Endothelial cell of umbilical vein (primary cell): ENCODE measurements at regions not wholly inside any gene's neighbourhood (a gene's known extent, or its start where the extent isn't known, plus 50 kb on each side); places are given as distances from the start of the nearest gene placed in this dataset.

Experiments
- BruUV-seq: library from RNA; stranded (reverse); fragments of 400-500 nt; replicated peaks from 2 replicates; lab custom pipeline; 2021; lab: Mats Ljungman, UMichigan
- CTCF ChIA-PET: fragments of 300-600, 350-600 bp; sonication (Branson Sonifier 250); formaldehyde crosslinking; loops from one replicate; lab custom pipeline; 2021; ENCODE audit warnings: antibody characterized with exemption, inconsistent platforms; lab: Charles Lee
- POLR2A ChIA-PET: fragments of 300-600, 350-600 bp; sonication (Branson Sonifier 250); formaldehyde crosslinking; loops from one replicate; lab custom pipeline; 2021; ENCODE audit warnings: antibody characterized with exemption, inconsistent platforms; lab: Charles Lee
- DNase-seq: peaks from one replicate; pipeline ENCODE4 v3.0.0-alpha.2; 2011; ENCODE audit warnings: low read depth, low spot score
- FAIRE-seq: peaks from 2 replicates; lab custom pipeline; 2011; peaks lifted over from hg19 to GRCh38; lab: Jason Lieb, UNC
- H2AFZ ChIP-seq: 2 replicates; pipeline ENCODE4 v1.6.0; 2012; ENCODE audit warnings: low read depth, low read length, control low read depth, inconsistent platforms
- H3K27ac ChIP-seq: 2 replicates; pipeline ENCODE4 v1.5.1; 2011; ENCODE audit warnings: low read depth, mild to moderate bottlenecking, control low read depth, low read length, moderate library complexity; ENCODE audit not compliant: insufficient read depth
- H3K27me3 ChIP-seq, 2 experiments: 2 replicates each; pipeline versions ENCODE4 v1.6.0 to v1.6.1; 2011; ENCODE audit warnings: low read length in 2 of 2, mixed read lengths in 1 of 2; ENCODE audit not compliant: control insufficient read depth in 2 of 2, insufficient read depth in 2 of 2
- H3K36me3 ChIP-seq, 2 experiments: 2 replicates in 1 of 2; 3 replicates in 1 of 2; pipeline ENCODE4 v1.5.1; 2011; ENCODE audit warnings: low read length in 2 of 2, mild to moderate bottlenecking in 1 of 2, moderate library complexity in 1 of 2; ENCODE audit not compliant: control insufficient read depth in 2 of 2, insufficient read depth in 2 of 2; ENCODE audit errors: extremely low read depth in 1 of 2
- H3K4me1 ChIP-seq: 3 replicates; pipeline ENCODE4 v1.5.1; 2011; ENCODE audit warnings: mild to moderate bottlenecking, low read length; ENCODE audit not compliant: control insufficient read depth, insufficient read depth; ENCODE audit errors: extremely low read depth
- H3K4me2 ChIP-seq: 2 replicates; pipeline ENCODE4 v1.6.1; 2011; ENCODE audit warnings: low read length, control low read depth, mixed read lengths; ENCODE audit not compliant: insufficient read depth
- H3K4me3 ChIP-seq, 3 experiments: fragments of 200-600 bp in 1 of 3; sonication (generic), shearing (Covaris generic) in 1 of 3; replicated peaks in 1 of 3; 2 replicates each; pipeline ENCODE4 v1.5.1; 2011 to 2016; ENCODE audit warnings: control low read depth in 3 of 3, low read length in 3 of 3, mild to moderate bottlenecking in 2 of 3, inconsistent platforms in 1 of 3, low read depth in 1 of 3, moderate library complexity in 1 of 3; ENCODE audit not compliant: insufficient read depth in 1 of 3
- H3K79me2 ChIP-seq: 2 replicates; pipeline ENCODE4 v1.6.0; 2012; ENCODE audit warnings: low read length, inconsistent platforms; ENCODE audit not compliant: control insufficient read depth, insufficient read depth
- H3K9ac ChIP-seq: replicated peaks from 2 replicates; pipeline ENCODE3; 2011; ENCODE audit warnings: low read length, control low read depth; ENCODE audit not compliant: insufficient read depth; ENCODE audit errors: extremely low read depth
- H3K9me1 ChIP-seq: replicated peaks from 3 replicates; pipeline ENCODE4 v1.6.0; 2011; ENCODE audit warnings: mild to moderate bottlenecking, low read length; ENCODE audit not compliant: control insufficient read depth, insufficient read depth; ENCODE audit errors: extremely low read depth
- H3K9me3 ChIP-seq: replicated peaks from 2 replicates; pipeline ENCODE4 v1.5.1; 2012; ENCODE audit warnings: low read length, inconsistent platforms; ENCODE audit not compliant: control insufficient read depth, insufficient read depth
- H4K20me1 ChIP-seq: replicated peaks from 2 replicates; pipeline ENCODE3; 2011; ENCODE audit warnings: mild to moderate bottlenecking, low read length; ENCODE audit not compliant: control insufficient read depth, insufficient read depth; ENCODE audit errors: extremely low read depth
- EZH2 ChIP-seq: IDR thresholded peaks from 2 replicates; pipeline ENCODE4 v1.6.1; 2012; ENCODE audit warnings: borderline replicate concordance, low read depth, mild to moderate bottlenecking, moderate library complexity, low read length, inconsistent platforms; ENCODE audit not compliant: severe bottlenecking
- FOS ChIP-seq: IDR thresholded peaks from 2 replicates; pipeline ENCODE4 v1.6.1; 2011; ENCODE audit warnings: mild to moderate bottlenecking, low read length, moderate library complexity, borderline replicate concordance; ENCODE audit not compliant: insufficient read depth
- GATA2 ChIP-seq: IDR thresholded peaks from 2 replicates; pipeline ENCODE4 v1.7.0; 2011; ENCODE audit warnings: low read depth, mild to moderate bottlenecking, moderate library complexity, mixed read lengths, low read length; ENCODE audit not compliant: insufficient read length, insufficient read depth
- JUN ChIP-seq: IDR thresholded peaks from 2 replicates; pipeline ENCODE4 v1.6.1; 2011; ENCODE audit warnings: borderline replicate concordance, low read depth; ENCODE audit not compliant: insufficient read length, insufficient read depth
- MYC ChIP-seq: IDR thresholded peaks from one replicate; pipeline ENCODE4 v1.6.1; 2011; ENCODE audit warnings: mild to moderate bottlenecking, low read depth, low read length
- POLR2A ChIP-seq: IDR thresholded peaks from 2 replicates; pipeline ENCODE4 v1.6.1; 2012; ENCODE audit warnings: low read depth, mild to moderate bottlenecking, control low read depth, low read length
- POLR2AphosphoS5 ChIP-seq: IDR thresholded peaks from 2 replicates; pipeline ENCODE4 v1.6.1; 2012; ENCODE audit warnings: low read depth, mild to moderate bottlenecking, control low read depth, low read length, moderate library complexity; ENCODE audit not compliant: insufficient read depth
- dilution Hi-C: fragments of 300-500 bp; cut with MboI; formaldehyde crosslinking; loops from one replicate; pipeline ENCODE4 v1.15.0; 2019; ENCODE audit warnings: low sequenced_read_pairs; ENCODE audit not compliant: extremely low pct_ligation_motif_present
- intact Hi-C: fragments of 100-400 bp; cut with micrococcal nuclease; formaldehyde crosslinking; loops from one replicate; pipeline ENCODE4 v1.10.0; 2022
- TF ChIP-seq, protein P1 (sequence below), 2 donors: IDR thresholded peaks; 1 replicate in 1 of 2; 2 replicates in 1 of 2; pipeline ENCODE4 v1.5.1; 2011; ENCODE audit warnings: low read length in 2 of 2, mild to moderate bottlenecking in 2 of 2, moderate library complexity in 2 of 2, control low read depth in 1 of 2, inconsistent platforms in 1 of 2, low read depth in 1 of 2; ENCODE audit not compliant: insufficient read depth in 1 of 2; ENCODE audit errors: extremely low read depth in 1 of 2
- TF ChIP-seq, protein P2 (sequence below): IDR thresholded peaks from 2 replicates; pipeline ENCODE4 v1.6.1; 2011; ENCODE audit not compliant: insufficient read depth, insufficient read length

DNA sequence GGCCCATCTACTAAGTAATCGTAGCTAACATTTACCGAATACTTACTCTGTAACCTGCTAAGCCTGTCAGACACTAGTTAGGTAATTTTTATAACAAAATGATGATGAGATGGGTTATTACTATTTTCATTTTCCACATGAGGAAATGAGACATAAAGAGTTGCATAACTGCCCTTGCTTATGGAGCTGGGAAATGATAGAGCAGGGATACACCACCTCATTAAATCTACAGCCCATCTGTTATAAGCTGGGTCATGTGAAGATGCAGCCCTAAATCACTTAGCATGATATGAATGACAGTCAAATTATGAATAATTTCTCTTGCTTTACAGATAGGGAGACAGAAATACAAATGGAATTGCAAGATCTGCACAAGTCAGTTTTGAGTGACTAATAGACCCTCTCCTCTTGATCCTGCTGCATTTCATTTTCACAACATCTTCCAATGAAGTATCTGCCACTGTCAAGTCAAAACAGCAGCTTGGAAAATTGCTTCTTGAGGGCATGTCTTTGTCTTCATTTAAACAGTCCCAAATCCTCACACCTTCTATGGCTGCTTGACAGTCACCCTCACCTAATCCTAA is 364.7 kb downstream of the PRELID2 start:
- Histone ChIP-seq H3K9me1 (no peaks in the 10 kb centered on the region), H3K9ac (no peak overlapping the region), H3K27me3 (no peaks in the 10 kb centered on the region), H3K36me3 (no peaks in the 10 kb centered on the region), H3K27ac (no peak overlapping the region), H3K9me3 (no peaks in the 10 kb centered on the region), H3K4me2 (no peak overlapping the region), H4K20me1 (no peaks in the 10 kb centered on the region), H2AFZ (no peak overlapping the region), H3K4me3 (no peak overlapping the region), H3K4me1 (no peaks in the 10 kb centered on the region), H3K79me2 (no peaks in the 10 kb centered on the region)
- TF ChIP-seq GATA2 (no peak), EZH2 (no peak), POLR2AphosphoS5 (no peak), FOS (no peak), MYC (no peak), JUN (no peak), POLR2A (no peak)
- TF ChIP-seq, protein P1, sequence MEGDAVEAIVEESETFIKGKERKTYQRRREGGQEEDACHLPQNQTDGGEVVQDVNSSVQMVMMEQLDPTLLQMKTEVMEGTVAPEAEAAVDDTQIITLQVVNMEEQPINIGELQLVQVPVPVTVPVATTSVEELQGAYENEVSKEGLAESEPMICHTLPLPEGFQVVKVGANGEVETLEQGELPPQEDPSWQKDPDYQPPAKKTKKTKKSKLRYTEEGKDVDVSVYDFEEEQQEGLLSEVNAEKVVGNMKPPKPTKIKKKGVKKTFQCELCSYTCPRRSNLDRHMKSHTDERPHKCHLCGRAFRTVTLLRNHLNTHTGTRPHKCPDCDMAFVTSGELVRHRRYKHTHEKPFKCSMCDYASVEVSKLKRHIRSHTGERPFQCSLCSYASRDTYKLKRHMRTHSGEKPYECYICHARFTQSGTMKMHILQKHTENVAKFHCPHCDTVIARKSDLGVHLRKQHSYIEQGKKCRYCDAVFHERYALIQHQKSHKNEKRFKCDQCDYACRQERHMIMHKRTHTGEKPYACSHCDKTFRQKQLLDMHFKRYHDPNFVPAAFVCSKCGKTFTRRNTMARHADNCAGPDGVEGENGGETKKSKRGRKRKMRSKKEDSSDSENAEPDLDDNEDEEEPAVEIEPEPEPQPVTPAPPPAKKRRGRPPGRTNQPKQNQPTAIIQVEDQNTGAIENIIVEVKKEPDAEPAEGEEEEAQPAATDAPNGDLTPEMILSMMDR (IDR thresholded peaks at IDR 0.05; ENCODE audit: extremely low read depth in 1 of 2, insufficient read depth in 1 of 2, low read depth in 1 of 2, low read length in 2 of 2) = no peak
- TF ChIP-seq, protein P2, sequence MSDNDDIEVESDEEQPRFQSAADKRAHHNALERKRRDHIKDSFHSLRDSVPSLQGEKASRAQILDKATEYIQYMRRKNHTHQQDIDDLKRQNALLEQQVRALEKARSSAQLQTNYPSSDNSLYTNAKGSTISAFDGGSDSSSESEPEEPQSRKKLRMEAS = no peak
- intact Hi-C loops (no loop called here), dilution Hi-C loops (no loop called here)
- FAIRE-seq (no peak), DNase-seq (no peak)
- ChIA-PET CTCF (interaction anchor here (0.7 kb wide), 1 partner anchor 11 kb away, joined by 3 read pairs; no protein-coding TSS in a partner anchor), POLR2A (no interaction called here)
- no TSS peak for BruUV-seq
